Effector CD8-positive, alpha-beta T cell (primary cell): ENCODE measurements at regions not wholly inside any gene's neighbourhood (a gene's known extent, or its start where the extent isn't known, plus 50 kb on each side); places are given as distances from the start of the nearest gene placed in this dataset.

Source experiments
- DNase-seq: peaks from one replicate; lab custom pipeline; 2025; lab: John Stamatoyannopoulos, UW

- no peak for DNase-seq
Measured at GRCh38 chr1:112264553-112264952, 131.5 kb upstream of the CTTNBP2NL start.

DNA sequence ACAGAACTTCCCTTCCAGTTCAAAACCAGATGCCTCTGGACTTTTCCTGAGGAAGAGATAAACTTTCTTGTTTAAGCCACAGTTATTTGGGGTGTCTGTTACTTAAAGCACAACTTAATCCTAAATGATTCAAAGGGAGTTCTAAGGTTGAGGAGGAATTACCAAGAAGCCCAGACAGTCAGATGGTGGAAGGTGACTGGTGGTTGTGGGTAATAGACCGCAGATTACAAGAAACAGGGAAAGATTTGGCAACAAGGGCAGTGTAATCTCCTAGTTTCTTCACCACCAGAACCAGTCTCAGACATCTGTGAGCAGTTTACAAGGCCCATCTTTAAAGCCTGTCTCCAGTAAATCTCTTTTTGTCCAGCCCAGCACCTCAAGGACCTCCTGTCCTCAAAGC, 130.1 kb upstream of the CTTNBP2NL start:
- DNase-seq = no peak

DNA sequence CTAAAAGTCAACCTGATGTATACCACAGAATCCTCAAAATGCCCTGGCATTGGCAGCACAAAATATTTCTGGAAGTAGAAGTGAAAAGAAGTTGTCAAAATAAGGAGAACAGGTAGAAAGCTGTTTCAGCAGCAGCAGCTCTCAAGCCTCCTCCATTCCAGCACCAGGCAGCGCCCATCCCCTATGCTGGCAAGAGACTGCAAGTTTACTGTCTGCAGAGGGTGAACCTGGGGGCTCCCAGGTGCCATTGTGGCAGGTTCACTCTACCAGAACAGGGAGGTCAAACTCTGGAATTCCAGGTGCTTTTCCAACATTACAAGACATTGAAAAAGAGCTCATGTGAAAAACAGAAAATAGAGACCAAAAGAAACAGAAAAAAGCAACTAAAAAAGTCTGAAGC, 128.8 kb upstream of the CTTNBP2NL start:
- DNase-seq = no peak

- DNase-seq = no peak
Measured at GRCh38 chr1:112267929-112268328, 128.1 kb upstream of the CTTNBP2NL start.

DNA sequence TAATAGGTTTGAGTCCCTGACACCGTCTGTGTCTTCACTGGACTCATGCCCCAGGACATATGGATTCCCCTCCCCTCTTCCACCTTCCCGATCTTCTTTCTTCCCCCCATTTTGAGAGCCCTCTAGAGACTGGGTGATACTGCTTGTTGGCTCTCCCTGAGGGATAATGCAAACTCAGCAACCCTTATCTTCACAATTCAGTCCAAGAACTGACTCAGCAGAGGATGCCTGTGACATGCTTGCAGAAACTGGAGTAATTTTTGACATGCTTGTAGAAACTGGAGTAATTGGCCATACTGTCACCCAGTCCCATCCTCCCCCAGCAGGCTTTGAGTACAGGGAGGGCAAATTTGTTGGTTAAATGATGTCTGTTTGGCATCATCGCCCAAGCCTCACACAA, 127.6 kb upstream of the CTTNBP2NL start:
- DNase-seq = no peak

GRCh38 chr1:112271270-112271669, 124.7 kb upstream of the CTTNBP2NL start:
- no peak for DNase-seq

DNA sequence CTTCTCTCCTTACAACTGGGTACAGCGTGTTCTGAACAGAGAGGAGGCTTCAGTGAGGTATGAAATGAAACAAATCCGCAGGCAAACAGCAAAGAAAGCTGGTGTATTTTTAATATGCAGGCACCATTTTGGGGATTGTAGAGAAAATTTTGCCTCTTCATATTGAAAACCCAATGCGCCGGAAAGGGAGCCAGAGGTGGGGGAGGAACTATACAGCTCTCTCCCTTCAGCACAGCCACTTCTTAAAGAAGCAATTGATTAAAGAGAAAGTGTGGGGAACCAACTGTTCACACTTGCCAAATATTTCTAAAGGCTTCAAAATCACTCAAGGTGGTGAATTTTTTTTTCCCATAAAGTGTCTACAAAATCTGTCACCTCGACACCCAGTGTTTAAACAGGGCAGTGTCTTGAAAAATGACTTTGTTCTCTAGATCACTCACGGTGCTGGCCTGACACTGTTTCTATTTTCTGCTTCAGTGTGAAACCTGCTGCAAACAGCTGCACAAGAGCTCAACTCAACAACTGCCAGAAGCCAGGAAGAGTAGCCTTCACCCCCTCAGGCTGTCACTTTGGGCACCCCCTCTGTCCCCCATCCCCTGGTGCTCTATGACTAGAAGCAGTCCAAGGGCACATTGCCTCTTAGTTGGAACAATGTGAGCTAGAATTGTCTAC, 123.8 kb upstream of the CTTNBP2NL start:
- DNase-seq = no peak

DNA sequence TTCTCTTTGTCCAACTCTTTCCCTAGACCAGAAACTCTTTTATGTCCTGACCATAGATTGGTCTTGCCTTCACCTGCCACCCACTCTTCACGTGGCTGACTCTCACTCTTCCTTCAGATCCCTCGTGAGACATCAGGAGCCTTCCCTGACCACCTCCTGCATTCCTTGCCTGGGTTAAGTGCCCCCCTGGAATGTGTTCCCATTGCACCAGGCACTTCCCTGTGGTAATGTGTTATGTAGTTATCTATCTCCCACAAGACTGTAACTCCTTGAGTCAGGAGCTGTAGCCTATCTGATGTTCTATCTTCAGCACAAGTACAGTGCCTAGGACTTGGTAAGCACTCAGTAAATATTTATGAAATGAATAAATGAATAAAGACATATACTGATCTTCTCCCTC, 111.2 kb upstream of the CTTNBP2NL start:
- no peak for DNase-seq

- no peak for DNase-seq
Measured at GRCh38 chr1:112285316-112285715, 110.7 kb upstream of the CTTNBP2NL start.

DNA sequence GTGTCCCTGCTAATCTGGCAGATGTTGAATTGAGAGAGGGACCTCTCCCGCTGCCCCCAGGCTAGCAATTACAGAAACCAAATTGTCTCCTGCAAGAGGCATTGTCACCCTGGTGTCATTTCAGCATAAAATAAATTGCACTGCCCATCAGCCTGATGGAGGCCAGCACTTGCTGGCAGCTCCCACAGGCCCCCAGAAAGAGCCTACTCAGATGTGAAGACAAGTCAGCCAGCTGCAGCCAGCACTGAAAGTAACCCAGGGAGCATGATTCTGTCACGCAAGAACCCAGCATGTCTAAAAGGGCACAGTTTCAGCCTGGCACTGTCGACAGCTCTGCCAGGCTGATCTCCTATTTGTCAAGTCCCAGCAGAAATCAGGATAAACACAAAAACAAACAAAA, 110.3 kb upstream of the CTTNBP2NL start:
- DNase-seq = no peak

GRCh38 chr1:112296908-112297307, 99.1 kb upstream of the CTTNBP2NL start:
- DNase-seq = no peak

- no peak for DNase-seq
Measured at GRCh38 chr1:112297536-112297935, 98.5 kb upstream of the CTTNBP2NL start.

DNA sequence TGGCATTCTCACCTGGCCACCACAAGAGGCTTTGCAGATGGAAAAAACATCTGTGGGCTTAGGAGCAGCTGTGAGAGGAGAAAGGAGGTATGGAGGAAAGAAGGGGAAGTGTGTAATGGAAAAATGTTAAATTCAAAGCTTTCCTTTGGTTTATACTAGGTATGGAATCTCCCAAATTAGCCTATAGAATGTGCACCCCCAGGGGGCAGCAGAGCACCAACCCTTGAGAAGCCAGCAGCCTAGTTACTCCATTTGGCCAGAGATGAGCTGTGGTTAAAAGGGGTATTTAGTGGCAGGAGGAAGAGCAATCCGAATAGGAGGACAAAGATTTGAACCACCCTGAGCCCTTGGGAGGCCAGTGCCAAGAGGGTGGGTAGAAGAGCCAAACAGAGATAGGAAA, 97.5 kb upstream of the CTTNBP2NL start:
- DNase-seq = peak; percentile 1

DNA sequence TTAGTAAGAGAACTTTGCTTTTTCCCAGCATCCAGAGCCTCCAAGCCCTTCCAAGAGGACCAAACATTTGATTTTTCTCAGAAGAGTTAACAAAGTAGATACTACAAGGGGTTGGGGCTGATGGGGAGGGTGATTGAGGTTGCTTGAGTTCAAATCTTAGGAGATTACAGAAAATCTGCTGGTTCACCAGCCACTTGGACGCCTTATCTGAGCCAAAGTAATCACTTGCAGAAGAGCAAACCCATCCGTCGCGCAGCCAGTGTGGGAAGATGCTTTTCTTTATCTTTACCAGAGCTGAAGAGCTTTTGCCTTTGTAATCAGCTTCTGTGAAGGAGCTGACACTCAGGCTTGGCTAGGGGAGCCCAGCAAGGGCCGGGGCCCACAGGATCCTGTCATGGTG, 91.9 kb upstream of the CTTNBP2NL start:
- no peak for DNase-seq

GRCh38 chr1:112304612-112305011, 91.4 kb upstream of the CTTNBP2NL start:
- no peak for DNase-seq

GRCh38 chr1:112307930-112308591, 88.0 kb upstream of the CTTNBP2NL start:
- DNase-seq = no peak

DNA sequence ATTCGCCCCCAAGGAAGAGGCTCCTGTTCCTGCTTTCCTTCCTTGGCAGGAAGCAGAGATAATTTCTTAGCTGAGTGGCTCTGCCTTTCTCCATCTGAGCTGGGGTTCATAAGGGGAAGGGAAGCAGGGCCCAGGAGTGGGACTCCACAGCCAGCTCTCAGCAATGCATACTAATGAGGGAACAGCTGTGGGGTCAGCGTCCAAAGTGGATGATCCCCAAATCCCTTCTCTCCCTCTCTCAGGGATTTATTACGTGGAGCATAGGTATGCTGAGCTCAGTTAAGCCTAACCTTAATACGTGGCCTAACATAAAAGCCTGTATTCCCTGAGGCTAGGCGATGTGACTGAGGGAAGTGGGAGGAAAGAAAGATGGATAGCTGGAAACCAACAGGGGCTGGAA, 87.3 kb upstream of the CTTNBP2NL start:
- DNase-seq = no peak

DNA sequence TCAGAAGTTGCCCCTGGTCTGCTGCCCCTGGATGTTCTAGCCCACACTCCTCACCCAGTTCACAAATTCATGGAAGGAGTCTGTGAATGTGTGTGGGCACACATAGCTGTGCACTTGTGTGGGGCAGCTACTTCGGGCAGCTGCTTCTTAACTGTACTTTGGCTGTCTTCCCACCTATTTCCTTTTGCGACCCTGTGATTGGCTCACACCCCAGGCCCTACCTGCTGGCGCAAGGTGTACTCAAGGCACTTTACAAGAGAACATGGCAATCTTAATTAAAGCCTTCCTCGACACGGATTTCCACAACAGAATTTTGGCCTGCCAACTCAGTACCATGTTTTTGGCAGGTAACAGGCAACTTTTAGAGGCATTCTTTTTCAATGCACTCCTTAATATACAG, 86.5 kb upstream of the CTTNBP2NL start:
- DNase-seq = no peak

GRCh38 chr1:112312315-112312714, 83.7 kb upstream of the CTTNBP2NL start:
- no peak for DNase-seq

DNA sequence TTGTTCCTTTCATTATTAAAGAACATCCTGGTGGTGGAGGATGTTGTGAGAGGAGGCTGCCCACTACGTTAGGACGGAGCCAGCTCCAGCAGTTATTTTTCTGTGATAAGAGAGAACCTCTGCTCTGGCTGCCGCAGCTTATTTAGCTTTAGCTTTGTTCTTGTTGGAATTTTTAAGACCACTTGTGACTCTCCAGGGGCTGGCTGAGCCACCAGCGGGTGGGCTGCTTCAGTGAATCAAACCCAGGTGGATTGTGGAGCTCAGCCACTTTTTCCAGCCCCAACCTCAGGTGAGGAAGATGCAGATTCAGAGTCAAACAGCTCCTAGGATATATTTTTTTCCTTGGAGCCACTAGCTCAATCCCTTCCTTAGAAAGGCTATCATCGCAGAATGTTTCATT, 83.1 kb upstream of the CTTNBP2NL start:
- DNase-seq = no peak

- DNase-seq = no peak
Measured at GRCh38 chr1:112316254-112316913, 79.6 kb upstream of the CTTNBP2NL start.

DNA sequence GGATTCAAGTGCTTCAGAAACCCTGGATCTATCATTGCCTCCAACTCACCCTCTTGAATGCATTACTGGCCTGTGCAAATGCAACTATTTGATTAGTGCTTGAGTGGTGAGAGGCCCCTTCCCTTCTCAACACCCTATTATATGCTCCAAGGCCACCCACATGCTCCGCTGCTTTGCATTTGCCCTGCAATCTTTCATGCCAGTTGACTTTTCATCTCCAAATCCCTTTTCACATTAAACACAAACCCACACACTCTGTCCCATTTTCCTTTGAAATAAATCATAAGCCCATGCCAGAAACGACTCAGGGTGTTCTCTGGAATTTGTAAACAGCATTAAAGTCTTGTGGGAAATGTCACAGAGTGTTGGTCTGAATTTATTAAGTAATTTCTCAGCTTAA, 78.9 kb upstream of the CTTNBP2NL start:
- DNase-seq = no peak

- no peak for DNase-seq
Measured at GRCh38 chr1:112317611-112318062, 78.4 kb upstream of the CTTNBP2NL start.
